ENCODE measurements at regions not wholly inside any gene's neighbourhood (a gene's known extent, or its start where the extent isn't known, plus 50 kb on each side); places are given as distances from the start of the nearest gene placed in this dataset.

GRCh38 chr4:151997461-151997860 lies 236.7 kb upstream of the GATB start:
- no peak overlapping the region for H3K4me3 ChIP-seq

DNA sequence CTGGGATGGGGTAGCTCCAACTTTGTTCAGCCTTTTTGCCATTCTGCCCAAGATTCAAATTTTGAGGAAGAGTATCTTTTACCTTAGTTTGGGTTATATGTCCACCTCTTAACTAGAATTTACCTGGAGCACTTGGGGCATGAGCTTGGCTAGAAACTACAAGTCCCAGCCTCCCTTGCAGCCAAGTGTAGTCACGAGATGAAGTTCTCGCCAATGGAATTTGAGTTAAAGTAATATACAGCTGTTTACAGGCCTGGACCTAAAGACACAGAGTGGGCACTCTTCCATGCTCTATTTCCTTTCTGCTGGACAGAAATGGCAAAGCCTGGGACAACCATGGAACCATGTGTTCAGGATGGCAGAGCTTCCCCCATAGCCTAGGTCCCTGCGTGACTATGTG lies 233.6 kb upstream of the GATB start:
- intact Hi-C loops (cut with DNase I; ENCODE audit: low total_unique reads), result no loop called here
- Histone ChIP-seq H3K4me3 (no peak overlapping the region), H3K27me3 (no peaks in the 10 kb centered on the region), H3K4me1 (no peaks in the 10 kb centered on the region), H3K36me3 (no peaks in the 10 kb centered on the region), H3K27ac (no peak overlapping the region), H3K9me3 (no peaks in the 10 kb centered on the region)
- no peak for DNase-seq
- TF ChIP-seq, protein P1, sequence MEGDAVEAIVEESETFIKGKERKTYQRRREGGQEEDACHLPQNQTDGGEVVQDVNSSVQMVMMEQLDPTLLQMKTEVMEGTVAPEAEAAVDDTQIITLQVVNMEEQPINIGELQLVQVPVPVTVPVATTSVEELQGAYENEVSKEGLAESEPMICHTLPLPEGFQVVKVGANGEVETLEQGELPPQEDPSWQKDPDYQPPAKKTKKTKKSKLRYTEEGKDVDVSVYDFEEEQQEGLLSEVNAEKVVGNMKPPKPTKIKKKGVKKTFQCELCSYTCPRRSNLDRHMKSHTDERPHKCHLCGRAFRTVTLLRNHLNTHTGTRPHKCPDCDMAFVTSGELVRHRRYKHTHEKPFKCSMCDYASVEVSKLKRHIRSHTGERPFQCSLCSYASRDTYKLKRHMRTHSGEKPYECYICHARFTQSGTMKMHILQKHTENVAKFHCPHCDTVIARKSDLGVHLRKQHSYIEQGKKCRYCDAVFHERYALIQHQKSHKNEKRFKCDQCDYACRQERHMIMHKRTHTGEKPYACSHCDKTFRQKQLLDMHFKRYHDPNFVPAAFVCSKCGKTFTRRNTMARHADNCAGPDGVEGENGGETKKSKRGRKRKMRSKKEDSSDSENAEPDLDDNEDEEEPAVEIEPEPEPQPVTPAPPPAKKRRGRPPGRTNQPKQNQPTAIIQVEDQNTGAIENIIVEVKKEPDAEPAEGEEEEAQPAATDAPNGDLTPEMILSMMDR (IDR thresholded peaks at IDR 0.05), result no peak
- no peak for TF ChIP-seq POLR2A (IDR thresholded peaks at IDR 0.05)

More at GRCh38 chr4:151997461-151997860, 236.7 kb upstream of the GATB start:
- H3K27ac ChIP-seq, result no peak overlapping the region
- no peaks in the 10 kb centered on the region for H3K27me3 ChIP-seq
- no peaks in the 10 kb centered on the region for H3K36me3 ChIP-seq
- no peak for DNase-seq
- no peaks in the 10 kb centered on the region for H3K9me3 ChIP-seq
- intact Hi-C loops (cut with DNase I; ENCODE audit: low total_unique reads), result no loop called here
- TF ChIP-seq, protein P1 (IDR thresholded peaks at IDR 0.05), result no peak
- no peak for TF ChIP-seq POLR2A (IDR thresholded peaks at IDR 0.05)
- H3K4me1 ChIP-seq, result no peaks in the 10 kb centered on the region

DNA sequence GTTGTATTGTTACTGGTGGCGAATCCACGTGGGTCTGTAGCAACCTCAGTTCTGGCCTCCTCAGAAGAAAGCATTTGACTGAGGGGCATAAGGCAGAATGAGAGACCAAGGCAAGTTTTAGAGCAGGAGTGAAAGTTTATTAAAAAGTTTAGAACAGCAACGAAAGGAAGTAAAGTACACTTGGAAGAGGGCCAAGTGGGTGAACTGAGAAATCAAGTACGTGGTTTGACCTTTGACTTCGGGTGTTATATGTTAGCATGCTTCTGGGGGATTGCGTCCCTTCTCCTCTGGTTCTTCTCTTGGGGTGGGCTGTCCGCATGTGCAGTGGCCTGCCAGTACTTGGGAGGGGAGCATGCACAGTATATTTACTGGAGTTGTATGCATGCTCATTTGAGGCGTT lies 232.7 kb upstream of the GATB start:
- no peak overlapping the region for H3K4me3 ChIP-seq
- no peaks in the 10 kb centered on the region for H3K9me3 ChIP-seq
- intact Hi-C loops (cut with DNase I; ENCODE audit: low total_unique reads), result no loop called here
- DNase-seq, result no peak
- no peaks in the 10 kb centered on the region for H3K4me1 ChIP-seq
- H3K27me3 ChIP-seq, result no peaks in the 10 kb centered on the region
- no peak overlapping the region for H3K27ac ChIP-seq
- TF ChIP-seq, protein P1 (IDR thresholded peaks at IDR 0.05), result no peak
- no peak for TF ChIP-seq POLR2A (IDR thresholded peaks at IDR 0.05)
- H3K36me3 ChIP-seq, result no peaks in the 10 kb centered on the region

DNA sequence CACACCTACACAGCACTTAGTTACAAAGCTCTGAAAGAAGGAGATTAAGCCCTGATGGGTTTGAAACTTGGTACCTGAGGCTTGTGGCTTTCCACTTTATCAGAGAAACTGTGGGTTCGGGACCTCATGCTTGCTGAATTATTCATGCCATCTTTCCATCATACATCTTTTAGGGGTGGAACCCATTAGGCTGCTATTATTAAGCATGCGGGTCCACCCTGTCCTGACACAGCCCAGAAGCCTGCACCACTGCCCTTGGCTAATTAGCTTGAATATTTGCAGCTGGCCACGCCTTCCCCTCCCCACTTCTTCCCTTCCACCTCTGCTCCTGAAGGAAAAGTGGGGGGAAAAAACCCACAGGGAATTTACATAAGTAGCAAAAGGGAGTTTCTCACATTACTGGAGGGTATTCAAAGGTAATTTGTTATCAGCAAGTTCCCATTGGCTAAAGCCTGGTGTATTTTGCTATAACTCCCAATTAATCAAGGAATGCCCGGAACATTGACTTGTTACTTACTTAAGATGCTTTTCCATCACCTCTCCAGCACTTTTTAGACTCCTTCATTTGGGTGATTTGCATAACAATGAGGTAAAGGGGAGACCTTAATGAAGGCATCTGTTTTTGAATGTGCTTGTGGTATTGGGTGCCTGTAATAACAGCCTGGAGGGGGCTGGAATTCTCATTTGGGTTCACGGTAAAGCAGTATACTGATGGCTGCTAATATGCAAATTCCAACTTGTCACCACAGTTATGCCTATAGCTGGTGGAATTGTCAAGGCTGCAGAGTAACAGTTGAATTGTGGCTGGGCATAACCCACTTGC lies 231.7 kb upstream of the GATB start:
- no peaks in the 10 kb centered on the region for H3K9me3 ChIP-seq
- H3K27ac ChIP-seq, result no peak overlapping the region
- H3K27me3 ChIP-seq, result no peaks in the 10 kb centered on the region
- TF ChIP-seq POLR2A (IDR thresholded peaks at IDR 0.05), result no peak
- TF ChIP-seq, protein P1 (IDR thresholded peaks at IDR 0.05), result no peak
- no peaks in the 10 kb centered on the region for H3K4me1 ChIP-seq
- DNase-seq, result no peak
- H3K36me3 ChIP-seq, result no peaks in the 10 kb centered on the region
- intact Hi-C loops (cut with DNase I; ENCODE audit: low total_unique reads), result no loop called here
- no peak overlapping the region for H3K4me3 ChIP-seq

DNA sequence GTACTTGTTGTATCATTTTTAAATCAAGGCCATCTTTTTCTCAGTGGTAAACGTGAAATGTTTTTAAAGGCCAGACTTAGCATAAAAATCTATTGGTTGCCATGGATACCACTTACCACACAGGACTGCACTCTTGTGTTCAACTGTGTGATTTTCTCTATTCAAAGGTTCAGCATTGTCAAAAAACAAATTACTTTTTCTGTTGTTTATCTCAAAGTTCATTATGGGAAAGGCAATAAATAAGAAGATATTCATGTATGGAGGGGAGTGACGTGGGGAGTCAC lies 231.0 kb upstream of the GATB start:
- no peak for TF ChIP-seq POLR2A (IDR thresholded peaks at IDR 0.05)
- TF ChIP-seq, protein P1 (IDR thresholded peaks at IDR 0.05), result no peak
- no peak for DNase-seq
- no peaks in the 10 kb centered on the region for H3K9me3 ChIP-seq
- intact Hi-C loops (cut with DNase I; ENCODE audit: low total_unique reads), result no loop called here
- no peak overlapping the region for H3K4me3 ChIP-seq
- H3K27me3 ChIP-seq, result no peaks in the 10 kb centered on the region
- no peaks in the 10 kb centered on the region for H3K36me3 ChIP-seq
- H3K27ac ChIP-seq, result no peak overlapping the region
- H3K4me1 ChIP-seq, result no peaks in the 10 kb centered on the region
